Neural progenitor cell (in vitro differentiated cells): ENCODE measurements at regions not wholly inside any gene's neighbourhood (a gene's known extent, or its start where the extent isn't known, plus 50 kb on each side); places are given as distances from the start of the nearest gene placed in this dataset.

Experiments used
- DNase-seq: peaks from one replicate; pipeline ENCODE4 v3.0.0-alpha.2; 2016; ENCODE audit warnings: low spot score
- H2AFZ ChIP-seq: fragments of 200-600 bp; sonication (generic); replicated peaks from 2 replicates; pipeline ENCODE4 v1.6.1; 2016; ENCODE audit warnings: antibody characterized with exemption
- H3F3A ChIP-seq: fragments of 200-600 bp; sonication (generic); 2 replicates; pipeline ENCODE4 v1.6.1; 2016; ENCODE audit warnings: antibody characterized with exemption, low read depth
- H3K27ac ChIP-seq: fragments of 200-600 bp; sonication (generic); 2 replicates; pipeline ENCODE4 v1.5.1; 2016; ENCODE audit warnings: mild to moderate bottlenecking
- H3K27me3 ChIP-seq: fragments of 200-600 bp; sonication (generic); 2 replicates; pipeline ENCODE4 v1.6.1; 2016; ENCODE audit warnings: mild to moderate bottlenecking, moderate library complexity
- H3K36me3 ChIP-seq: fragments of 200-600 bp; sonication (generic); 2 replicates; pipeline ENCODE4 v1.5.1; 2016
- H3K4me1 ChIP-seq: fragments of 200-600 bp; sonication (generic); 2 replicates; pipeline ENCODE4 v1.6.1; 2016; ENCODE audit warnings: mixed run types
- H3K4me2 ChIP-seq: fragments of 200-600 bp; sonication (generic); 2 replicates; pipeline ENCODE4 v1.6.1; 2016
- H3K4me3 ChIP-seq: fragments of 200-600 bp; sonication (generic); 2 replicates; pipeline ENCODE4 v1.5.1; 2016
- H3K79me2 ChIP-seq: fragments of 200-600 bp; sonication (generic); 2 replicates; pipeline ENCODE4 v1.6.1; 2016; ENCODE audit warnings: low read depth
- H3K9ac ChIP-seq: fragments of 200-600 bp; sonication (generic); 2 replicates; pipeline ENCODE4 v1.6.1; 2016
- H3K9me3 ChIP-seq: fragments of 200-600 bp; sonication (generic); 2 replicates; pipeline ENCODE4 v1.5.1; 2016; ENCODE audit warnings: low read depth
- H4K20me1 ChIP-seq: fragments of 200-600 bp; sonication (generic); 2 replicates; pipeline ENCODE4 v1.6.1; 2016; ENCODE audit warnings: low read depth
- H3K27ac Mint-ChIP-seq: 3 replicates; pipeline ENCODE4 v1.8.0; 2021; ENCODE audit warnings: mixed read lengths
- H3K27me3 Mint-ChIP-seq: 2 replicates; pipeline ENCODE4 v1.8.0; 2022; ENCODE audit warnings: low read depth, mild to moderate bottlenecking, inconsistent platforms, moderate library complexity, mixed read lengths; ENCODE audit not compliant: insufficient read depth
- H3K36me3 Mint-ChIP-seq: 3 replicates; pipeline ENCODE4 v1.8.0; 2021; ENCODE audit warnings: mixed read lengths
- H3K4me1 Mint-ChIP-seq: 3 replicates; pipeline ENCODE4 v1.8.0; 2021; ENCODE audit warnings: mixed read lengths
- H3K4me3 Mint-ChIP-seq: 3 replicates; pipeline ENCODE4 v1.8.0; 2021; ENCODE audit warnings: mild to moderate bottlenecking, moderate library complexity, mixed read lengths
- H3K9me3 Mint-ChIP-seq: 3 replicates; pipeline ENCODE4 v1.8.0; 2020; ENCODE audit warnings: mixed read lengths
- EZH2 ChIP-seq: fragments of 200-600 bp; sonication (generic); IDR thresholded peaks from 2 replicates; pipeline ENCODE4 v1.6.1; 2017; ENCODE audit warnings: antibody characterized with exemption, mild to moderate bottlenecking, moderate library complexity
- EZH2phosphoT487 ChIP-seq: fragments of 200-600 bp; sonication (generic); IDR thresholded peaks from 2 replicates; pipeline ENCODE4 v1.6.1; 2017; ENCODE audit warnings: antibody characterized with exemption
- TF ChIP-seq, protein P1 (sequence below): fragments of 200-600 bp; sonication (generic); IDR thresholded peaks from 2 replicates; pipeline ENCODE4 v1.5.1; 2017; ENCODE audit warnings: antibody characterized with exemption, mild to moderate bottlenecking

DNA sequence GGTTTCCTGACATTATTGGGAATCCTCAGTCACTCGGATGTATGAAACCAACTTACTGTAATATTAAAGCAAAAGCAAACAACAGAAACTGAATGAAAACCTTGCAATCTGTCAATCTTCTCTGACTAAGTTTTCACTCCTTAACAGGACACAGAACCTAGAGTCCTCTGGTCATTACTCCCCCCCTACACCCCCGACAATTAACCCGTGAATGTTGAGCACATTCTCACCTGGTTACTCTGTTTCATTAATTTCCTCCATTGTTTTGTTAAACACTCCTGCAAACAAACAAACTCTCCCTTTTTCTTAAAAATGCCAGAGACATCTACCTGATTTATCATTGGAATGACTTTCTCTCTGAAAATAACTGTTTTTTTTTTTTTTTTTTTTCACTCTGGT, 469.0 kb upstream of the PRKX start:
- Histone ChIP-seq H3K27me3 (no peaks in the 10 kb centered on the region), H3K9me3 (no peaks in the 10 kb centered on the region), H3K4me1 (no peaks in the 10 kb centered on the region), H3K36me3 (no peaks in the 10 kb centered on the region), H3K79me2 (no peaks in the 10 kb centered on the region), H4K20me1 (no peaks in the 10 kb centered on the region), H2AFZ (peak overlapping the region; percentile 94), H3K27ac (no peak overlapping the region), H3K4me2 (no peak overlapping the region), H3F3A (no peaks in the 10 kb centered on the region), H3K4me3 (no peak overlapping the region), H3K9ac (no peak overlapping the region)
- no peak overlapping the region for H3K27ac Mint-ChIP-seq
- no peak overlapping the region for H3K4me3 Mint-ChIP-seq
- H3K27me3 Mint-ChIP-seq: no peaks in the 10 kb centered on the region
- H3K36me3 Mint-ChIP-seq: no peaks in the 10 kb centered on the region
- no peak for DNase-seq
- no peaks in the 10 kb centered on the region for H3K9me3 Mint-ChIP-seq
- TF ChIP-seq, protein P1, sequence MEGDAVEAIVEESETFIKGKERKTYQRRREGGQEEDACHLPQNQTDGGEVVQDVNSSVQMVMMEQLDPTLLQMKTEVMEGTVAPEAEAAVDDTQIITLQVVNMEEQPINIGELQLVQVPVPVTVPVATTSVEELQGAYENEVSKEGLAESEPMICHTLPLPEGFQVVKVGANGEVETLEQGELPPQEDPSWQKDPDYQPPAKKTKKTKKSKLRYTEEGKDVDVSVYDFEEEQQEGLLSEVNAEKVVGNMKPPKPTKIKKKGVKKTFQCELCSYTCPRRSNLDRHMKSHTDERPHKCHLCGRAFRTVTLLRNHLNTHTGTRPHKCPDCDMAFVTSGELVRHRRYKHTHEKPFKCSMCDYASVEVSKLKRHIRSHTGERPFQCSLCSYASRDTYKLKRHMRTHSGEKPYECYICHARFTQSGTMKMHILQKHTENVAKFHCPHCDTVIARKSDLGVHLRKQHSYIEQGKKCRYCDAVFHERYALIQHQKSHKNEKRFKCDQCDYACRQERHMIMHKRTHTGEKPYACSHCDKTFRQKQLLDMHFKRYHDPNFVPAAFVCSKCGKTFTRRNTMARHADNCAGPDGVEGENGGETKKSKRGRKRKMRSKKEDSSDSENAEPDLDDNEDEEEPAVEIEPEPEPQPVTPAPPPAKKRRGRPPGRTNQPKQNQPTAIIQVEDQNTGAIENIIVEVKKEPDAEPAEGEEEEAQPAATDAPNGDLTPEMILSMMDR: no peak
- no peak for TF ChIP-seq EZH2phosphoT487
- H3K4me1 Mint-ChIP-seq: peaks cover 3% of the 10 kb centered on the region

DNA sequence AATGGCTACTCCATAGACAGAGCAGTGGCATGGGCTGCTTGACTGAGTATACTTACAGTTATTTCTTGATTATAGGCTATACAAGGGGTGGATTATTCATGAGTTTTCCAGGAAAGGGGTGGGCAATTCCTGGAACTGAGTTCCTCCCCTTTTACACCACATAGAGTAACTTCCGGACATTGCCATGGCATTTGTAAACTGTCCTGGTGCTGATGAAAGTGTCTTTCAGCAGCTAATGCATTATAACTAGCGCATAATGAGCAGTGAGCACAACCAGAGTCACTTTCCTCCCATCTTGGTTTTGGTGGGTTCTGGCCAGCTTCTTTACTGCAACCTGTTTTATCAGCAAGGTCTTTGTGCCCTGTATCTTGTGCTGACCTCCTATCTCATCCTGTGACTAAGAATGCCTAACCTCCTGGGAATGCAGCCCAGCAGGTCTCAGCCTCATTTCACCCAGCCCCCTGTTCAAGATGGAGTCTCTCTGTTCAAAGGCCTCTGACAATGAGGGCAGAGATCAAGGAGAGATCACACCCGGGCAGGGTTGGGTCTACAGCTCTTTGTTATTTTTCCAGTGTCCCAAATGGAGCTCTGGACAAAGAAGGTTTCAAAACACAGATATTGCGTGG, 468.4 kb upstream of the PRKX start:
- no peak overlapping the region for H3K4me3 Mint-ChIP-seq
- Histone ChIP-seq H3K4me2 (no peak overlapping the region), H3K27me3 (no peaks in the 10 kb centered on the region), H3F3A (no peaks in the 10 kb centered on the region), H4K20me1 (no peaks in the 10 kb centered on the region), H3K79me2 (no peaks in the 10 kb centered on the region), H3K36me3 (no peaks in the 10 kb centered on the region), H3K4me3 (no peak overlapping the region), H3K27ac (no peak overlapping the region), H3K4me1 (no peaks in the 10 kb centered on the region), H3K9ac (no peak overlapping the region), H3K9me3 (no peaks in the 10 kb centered on the region), H2AFZ (peak overlapping the region; percentile 94)
- peaks cover 3% of the 10 kb centered on the region for H3K4me1 Mint-ChIP-seq
- no peak overlapping the region for H3K27ac Mint-ChIP-seq
- H3K9me3 Mint-ChIP-seq: no peaks in the 10 kb centered on the region
- no peaks in the 10 kb centered on the region for H3K27me3 Mint-ChIP-seq
- DNase-seq: no peak
- no peaks in the 10 kb centered on the region for H3K36me3 Mint-ChIP-seq
- TF ChIP-seq, protein P1: no peak
- TF ChIP-seq EZH2: no peak
- no peak for TF ChIP-seq EZH2phosphoT487

- Mint-ChIP-seq H3K4me3 (no peak overlapping the region), H3K9me3 (peaks cover 2% of the 10 kb centered on the region), H3K36me3 (no peaks in the 10 kb centered on the region), H3K27me3 (no peaks in the 10 kb centered on the region), H3K4me1 (peaks cover 3% of the 10 kb centered on the region), H3K27ac (no peak overlapping the region)
- H3K79me2 ChIP-seq: no peaks in the 10 kb centered on the region
- no peak overlapping the region for H3K4me2 ChIP-seq
- H3K9ac ChIP-seq: no peak overlapping the region
- no peak overlapping the region for H3K4me3 ChIP-seq
- H4K20me1 ChIP-seq: no peaks in the 10 kb centered on the region
- H3K27ac ChIP-seq: no peak overlapping the region
- no peak for DNase-seq
- H3K4me1 ChIP-seq: no peaks in the 10 kb centered on the region
- TF ChIP-seq EZH2phosphoT487 (no peak), EZH2 (no peak)
- TF ChIP-seq, protein P1: no peak
- no peaks in the 10 kb centered on the region for H3F3A ChIP-seq
- H3K27me3 ChIP-seq: no peaks in the 10 kb centered on the region
- no peaks in the 10 kb centered on the region for H3K36me3 ChIP-seq
- H3K9me3 ChIP-seq: no peaks in the 10 kb centered on the region
- H2AFZ ChIP-seq: no peak overlapping the region
Observed at GRCh38 chrX:4179031-4179430, 465.6 kb upstream of the PRKX start.
